ENCODE measurements at regions not wholly inside any gene's neighbourhood (a gene's known extent, or its start where the extent isn't known, plus 50 kb on each side); places are given as distances from the start of the nearest gene placed in this dataset.

- no peaks in the 10 kb centered on the region for H3K4me1 ChIP-seq (ENCODE audit: control insufficient read depth, insufficient read depth, low read length)
- H3K14ac ChIP-seq (replicated peaks; ENCODE audit: low read depth, low read length): no peak overlapping the region
- dilution Hi-C loops (cut with HindIII; ENCODE audit: low sequenced_read_pairs, unreplicated experiment): no loop called here
- no peak overlapping the region for H4K8ac ChIP-seq (ENCODE audit: low read depth in 2 of 2, low read length in 2 of 2)
- DNase-seq (no peak), ATAC-seq (ENCODE audit: low read depth) (no peak)
- H2BK5ac ChIP-seq (ENCODE audit: low read depth, low read length, poor library complexity, severe bottlenecking): no peak overlapping the region
- ChIA-PET CTCF (interaction anchor here (0.6 kb wide), 1 partner anchor 9 kb away, joined by 5 read pairs; no protein-coding TSS in a partner anchor), POLR2A (ENCODE audit: unreplicated experiment) (no interaction called here)
- H3K18ac ChIP-seq (ENCODE audit: low read depth, low read length): no peak overlapping the region
- H3K36me3 ChIP-seq (ENCODE audit: control insufficient read depth, insufficient read depth, low read length): no peaks in the 10 kb centered on the region
- no peaks in the 10 kb centered on the region for H4K20me1 ChIP-seq (ENCODE audit: insufficient read depth, low read length)
- no peak overlapping the region for H3K4me2 ChIP-seq (ENCODE audit: low read depth, low read length)
- H2BK120ac ChIP-seq (ENCODE audit: low read depth, low read length): no peak overlapping the region
- no peaks in the 10 kb centered on the region for H3K27me3 ChIP-seq (ENCODE audit: control insufficient read depth, insufficient read depth, low read length)
- H3K79me1 ChIP-seq (ENCODE audit: low read depth in 1 of 2, low read length in 2 of 2): no peaks in the 10 kb centered on the region
- no peak overlapping the region for H3K4me3 ChIP-seq (ENCODE audit: insufficient read depth, low read depth, low read length)
- no peak overlapping the region for H3K23ac ChIP-seq (ENCODE audit: low read depth, low read length)
- TF ChIP-seq MXI1 (IDR thresholded peaks at IDR 0.05; ENCODE audit: borderline replicate concordance, low read depth, low read length): no peak
- no peak for TF ChIP-seq CTCF (conservative IDR thresholded peaks at IDR 0.05; ENCODE audit: low read depth, low read length)
- no peak for TF ChIP-seq MAZ (IDR thresholded peaks at IDR 0.05; ENCODE audit: borderline replicate concordance, low read depth, low read length)
- TF ChIP-seq, protein P1, sequence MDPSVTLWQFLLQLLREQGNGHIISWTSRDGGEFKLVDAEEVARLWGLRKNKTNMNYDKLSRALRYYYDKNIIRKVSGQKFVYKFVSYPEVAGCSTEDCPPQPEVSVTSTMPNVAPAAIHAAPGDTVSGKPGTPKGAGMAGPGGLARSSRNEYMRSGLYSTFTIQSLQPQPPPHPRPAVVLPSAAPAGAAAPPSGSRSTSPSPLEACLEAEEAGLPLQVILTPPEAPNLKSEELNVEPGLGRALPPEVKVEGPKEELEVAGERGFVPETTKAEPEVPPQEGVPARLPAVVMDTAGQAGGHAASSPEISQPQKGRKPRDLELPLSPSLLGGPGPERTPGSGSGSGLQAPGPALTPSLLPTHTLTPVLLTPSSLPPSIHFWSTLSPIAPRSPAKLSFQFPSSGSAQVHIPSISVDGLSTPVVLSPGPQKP (IDR thresholded peaks at IDR 0.05; ENCODE audit: borderline replicate concordance, low read depth, low read length): no peak
- TF ChIP-seq POLR2A (IDR thresholded peaks at IDR 0.05; ENCODE audit: low read depth, low read length): no peak
- no peak for TF ChIP-seq CEBPB (IDR thresholded peaks at IDR 0.05; ENCODE audit: low read depth, low read length)
- TF ChIP-seq USF2 (IDR thresholded peaks at IDR 0.05; ENCODE audit: low read depth, low read length): no peak
- no peak for TF ChIP-seq NFE2L2 (IDR thresholded peaks at IDR 0.05; ENCODE audit: low read depth, low read length)
- no peak for TF ChIP-seq FOS (IDR thresholded peaks at IDR 0.05; ENCODE audit: low read depth, low read length)
- no peak for TF ChIP-seq RCOR1 (IDR thresholded peaks at IDR 0.05; ENCODE audit: insufficient replicate concordance, low read length)
- no peak for TF ChIP-seq MAFK (IDR thresholded peaks at IDR 0.05; ENCODE audit: low read depth, low read length)
- no peak for TF ChIP-seq RAD21 (IDR thresholded peaks at IDR 0.05; ENCODE audit: low read length)
- TF ChIP-seq RFX5 (IDR thresholded peaks at IDR 0.05; ENCODE audit: low read depth, low read length): no peak
- no peak for TF ChIP-seq CHD1 (IDR thresholded peaks at IDR 0.05; ENCODE audit: low read depth, low read length)
- TF ChIP-seq SMC3 (IDR thresholded peaks at IDR 0.05; ENCODE audit: low read depth, low read length): no peak
- TF ChIP-seq BHLHE40 (IDR thresholded peaks at IDR 0.05; ENCODE audit: low read depth, low read length): no peak
- H4K5ac ChIP-seq (ENCODE audit: low read depth, low read length): no peak overlapping the region
- H2BK15ac ChIP-seq (ENCODE audit: low read depth, low read length): no peak overlapping the region
- no TSS peak for BruUV-seq (replicated peaks)
- H4K91ac ChIP-seq (ENCODE audit: insufficient read depth, low read depth, low read length): no peak overlapping the region
- no peak overlapping the region for H3K9ac ChIP-seq (ENCODE audit: low read depth, low read length)
- no peak overlapping the region for H2AK9ac ChIP-seq (replicated peaks; ENCODE audit: low read depth, low read length, poor library complexity)
- H2AFZ ChIP-seq (replicated peaks; ENCODE audit: low read length, poor library complexity): no peak overlapping the region
- H2BK20ac ChIP-seq (ENCODE audit: low read depth, low read length): no peak overlapping the region
- no peaks in the 10 kb centered on the region for H3K9me3 ChIP-seq (ENCODE audit: control insufficient read depth, insufficient read depth, low read length)
- H3K4ac ChIP-seq (ENCODE audit: low read depth, low read length): no peak overlapping the region
- H3K56ac ChIP-seq (ENCODE audit: extremely low read depth, insufficient read depth, low read length): no peak overlapping the region
- H2AK5ac ChIP-seq (ENCODE audit: low read depth, low read length): no peak overlapping the region
- WGBS, 2 experiments (ENCODE audit: extremely low coverage in 2 of 2, insufficient read length in 1 of 2): 46% methylated on average over 2 of the region's 2 CpGs; no CpG with 5 or more reads in 1 of the 2 experiments
- H3K9me1 ChIP-seq (ENCODE audit: insufficient read depth, low read length): no peaks in the 10 kb centered on the region
- intact Hi-C loops (cut with micrococcal nuclease): no loop called here
- in situ Hi-C loops (cut with MboI; ENCODE audit: low sequenced_read_pairs): no loop called here
- no peak overlapping the region for H3K27ac ChIP-seq (ENCODE audit: insufficient read depth, low read length)
Measured at GRCh38 chr21:26782747-26783146, 62.5 kb downstream of the ADAMTS1 start.
